CD1c-positive myeloid dendritic cell (primary cell): ENCODE measurements at regions not wholly inside any gene's neighbourhood (a gene's known extent, or its start where the extent isn't known, plus 50 kb on each side); places are given as distances from the start of the nearest gene placed in this dataset.

Experiments
- DNase-seq: peaks from one replicate; pipeline ENCODE4 v3.0.0-alpha.2; 2016; ENCODE audit errors: extremely low spot score

GRCh38 chr4:60173103-60173502 lies 1027.0 kb upstream of the ADGRL3 start:
- no peak for DNase-seq

- no peak for DNase-seq
Measured at GRCh38 chr4:60173718-60174117, 1026.4 kb upstream of the ADGRL3 start.

- DNase-seq: no peak
Measured at GRCh38 chr4:60175241-60175640, 1024.9 kb upstream of the ADGRL3 start.

DNA sequence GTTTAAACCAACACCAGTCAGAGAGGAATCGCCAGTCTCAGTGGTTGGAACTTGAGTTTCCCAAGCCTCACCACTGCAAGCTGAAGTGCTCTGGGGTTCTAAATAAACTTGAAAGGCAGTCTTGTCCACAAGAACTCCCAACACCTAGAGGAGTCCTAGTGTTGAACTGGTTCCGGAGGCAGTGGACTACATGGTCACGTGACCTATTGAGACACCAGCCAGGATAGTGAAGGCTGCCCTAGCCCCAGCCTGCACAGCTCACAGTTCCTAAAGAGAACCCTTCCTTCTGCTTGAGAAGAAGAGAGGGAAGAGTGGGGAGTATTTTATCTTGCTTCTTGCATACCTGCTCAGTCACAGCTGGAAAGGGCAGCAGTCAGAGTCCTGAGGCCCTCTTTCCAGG lies 1012.7 kb upstream of the ADGRL3 start:
- DNase-seq: no peak

- DNase-seq: no peak
Measured at GRCh38 chr4:60189286-60189685, 1010.8 kb upstream of the ADGRL3 start.

GRCh38 chr4:60194214-60194613 lies 1005.9 kb upstream of the ADGRL3 start:
- DNase-seq: no peak

- no peak for DNase-seq
Measured at GRCh38 chr4:60195256-60195655, 1004.9 kb upstream of the ADGRL3 start.

DNA sequence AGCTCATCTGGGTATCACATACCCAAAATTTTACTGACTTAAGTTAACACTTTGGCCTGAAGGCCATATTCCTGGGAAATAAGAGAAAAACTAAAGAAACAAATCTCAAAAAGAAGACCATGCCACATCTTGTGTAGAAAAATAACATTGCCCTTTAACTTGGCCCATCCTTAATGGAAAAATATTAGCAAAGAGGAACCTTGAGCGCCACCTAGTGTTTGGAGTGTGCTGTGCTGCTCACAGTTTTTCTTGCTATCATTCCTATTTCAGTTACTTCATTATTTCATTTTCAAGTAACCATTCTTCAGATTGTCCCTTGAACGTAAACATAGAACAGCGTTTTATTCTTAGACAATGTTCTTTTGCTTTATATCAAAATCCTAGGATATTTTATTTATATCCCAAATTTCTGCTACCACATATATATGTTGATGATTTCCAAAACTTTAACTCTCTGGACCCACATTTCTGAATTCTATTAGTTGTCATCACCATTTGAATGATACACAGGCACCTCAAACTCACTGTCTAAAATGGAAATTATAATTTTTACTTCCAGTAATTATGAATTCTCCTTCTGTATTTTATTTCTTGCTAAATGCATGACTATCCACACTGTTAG lies 999.0 kb upstream of the ADGRL3 start:
- DNase-seq: peak; percentile 58

GRCh38 chr4:60209588-60209987 lies 990.5 kb upstream of the ADGRL3 start:
- no peak for DNase-seq

- no peak for DNase-seq
Measured at GRCh38 chr4:60215906-60216305, 984.2 kb upstream of the ADGRL3 start.

DNA sequence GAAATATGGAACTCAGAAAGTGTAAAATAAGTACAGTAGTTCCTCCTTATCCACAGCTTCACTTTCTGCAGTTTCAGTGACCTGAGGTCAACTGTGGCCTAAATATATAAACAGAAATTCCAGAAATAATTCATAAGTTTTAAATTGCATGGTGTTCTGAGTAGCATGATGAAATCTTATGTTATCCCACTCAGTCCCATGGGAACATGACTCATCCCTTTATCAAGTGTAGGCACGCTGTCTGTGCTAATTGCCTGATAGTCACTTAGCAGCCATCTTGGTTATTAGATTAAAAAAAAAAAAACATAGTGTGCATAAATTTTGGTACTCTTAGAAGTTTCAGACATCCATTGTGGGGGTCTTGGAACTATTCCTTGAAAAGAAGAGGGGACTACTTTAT lies 983.4 kb upstream of the ADGRL3 start:
- DNase-seq: no peak

DNA sequence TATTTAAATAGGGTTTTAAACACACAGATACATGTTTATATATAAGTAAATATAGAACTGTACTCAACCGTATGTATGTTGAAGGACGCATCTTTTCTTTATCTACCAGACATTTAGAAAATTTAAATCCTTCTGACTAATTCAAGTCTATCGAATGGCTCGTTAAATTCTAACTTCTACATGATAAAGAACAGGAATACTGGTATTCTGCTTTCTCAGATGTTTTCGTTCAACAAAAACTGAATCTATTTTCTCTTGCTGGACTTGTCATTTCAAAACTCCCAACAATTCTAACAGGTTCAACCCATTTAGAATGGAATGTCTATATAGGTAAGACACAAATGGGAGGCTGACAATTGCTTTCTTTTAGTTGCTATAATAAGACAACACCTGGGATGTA lies 978.3 kb upstream of the ADGRL3 start:
- no peak for DNase-seq

GRCh38 chr4:60223208-60223923 lies 976.8 kb upstream of the ADGRL3 start:
- no peak for DNase-seq

GRCh38 chr4:60241866-60242265 lies 958.3 kb upstream of the ADGRL3 start:
- no peak for DNase-seq

DNA sequence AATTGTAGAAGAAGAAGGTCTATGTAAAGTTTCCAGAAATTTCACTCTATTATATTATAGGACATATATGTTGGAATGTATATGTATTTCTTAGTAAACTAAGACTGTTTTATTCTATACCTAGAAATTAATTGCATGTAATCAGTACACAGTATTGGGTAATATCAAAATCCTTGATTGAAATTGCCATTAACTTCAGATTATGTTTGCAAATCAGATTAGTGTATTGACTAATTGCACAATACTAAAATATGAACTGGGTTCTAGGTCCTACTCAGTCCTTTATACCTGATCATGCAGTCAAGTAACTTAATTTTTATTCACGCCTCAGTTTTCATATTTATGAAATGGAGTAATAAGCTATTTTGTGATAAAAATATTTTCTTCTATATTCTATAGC lies 950.3 kb upstream of the ADGRL3 start:
- DNase-seq: no peak

DNA sequence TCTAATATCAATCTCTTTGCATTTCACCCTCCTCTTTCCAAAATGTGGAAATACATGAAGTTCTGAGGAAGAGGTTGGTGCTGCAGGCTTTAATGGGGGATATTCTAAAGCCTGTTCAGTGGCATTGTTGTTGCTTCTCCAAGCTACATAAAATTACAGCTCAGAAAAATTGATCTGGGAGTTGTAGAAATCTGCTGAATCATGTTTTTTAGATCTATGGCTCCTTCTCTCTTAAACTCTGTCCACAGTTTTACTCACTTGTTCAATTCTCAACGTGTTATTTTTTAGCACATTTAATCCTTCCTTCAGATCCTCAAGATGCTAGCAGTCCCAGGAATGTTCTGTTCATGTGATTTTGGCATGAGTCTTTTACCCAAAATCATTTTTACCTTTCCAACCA lies 949.5 kb upstream of the ADGRL3 start:
- no peak for DNase-seq

DNA sequence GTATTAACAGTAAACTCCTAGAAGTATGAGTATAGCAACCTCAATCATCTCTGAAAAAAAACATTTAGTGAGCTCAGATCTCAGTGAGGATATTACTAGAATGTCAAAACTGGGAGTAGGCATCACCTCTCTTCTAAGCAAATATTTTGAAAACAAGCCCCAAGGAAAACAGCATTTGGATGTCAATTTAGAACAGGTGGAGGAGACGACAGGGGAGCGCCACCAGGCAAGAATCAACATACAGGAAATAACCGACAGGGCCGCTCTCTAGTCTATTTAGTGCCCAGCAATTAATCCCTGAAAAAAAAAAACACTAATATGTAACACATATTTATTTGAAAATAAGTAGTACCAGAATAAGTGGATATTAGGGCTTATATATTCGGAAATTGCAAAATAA lies 940.3 kb upstream of the ADGRL3 start:
- no peak for DNase-seq

DNA sequence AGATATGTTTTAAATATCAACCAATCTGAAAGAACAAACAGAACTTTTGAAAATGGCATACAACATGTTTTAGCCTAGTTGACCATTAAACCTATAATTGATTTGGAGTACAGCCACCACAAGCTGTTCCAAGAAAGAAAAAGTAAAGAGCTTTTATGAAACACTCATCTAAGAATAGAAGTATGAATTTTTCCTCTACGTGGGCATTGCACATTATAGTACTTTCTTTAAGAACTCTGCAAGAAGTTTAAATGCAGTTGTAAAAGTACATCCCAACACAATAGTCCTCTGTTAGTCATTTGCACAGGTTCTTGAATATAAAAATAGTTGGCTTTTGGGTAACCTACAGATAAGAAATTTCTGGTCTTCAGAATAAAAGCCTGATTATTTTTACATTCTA lies 933.6 kb upstream of the ADGRL3 start:
- no peak for DNase-seq

DNA sequence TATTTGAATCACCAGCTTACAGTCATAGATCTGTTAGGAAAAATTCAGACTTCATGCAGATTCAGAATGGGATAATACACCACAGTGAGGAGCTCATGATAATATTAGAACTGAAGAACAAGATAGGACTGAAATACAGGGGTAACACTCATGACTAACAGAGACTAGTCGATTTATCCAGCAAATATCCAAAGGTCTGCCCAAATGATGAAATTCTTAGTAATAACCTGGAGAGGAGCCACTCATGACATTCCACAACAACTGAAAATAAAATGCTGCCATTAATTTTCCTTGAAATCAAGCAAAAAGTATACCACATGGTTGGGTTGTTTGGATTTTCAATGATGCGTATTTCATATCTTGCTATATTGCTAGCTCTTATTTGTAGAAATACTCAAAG lies 903.7 kb upstream of the ADGRL3 start:
- no peak for DNase-seq

DNA sequence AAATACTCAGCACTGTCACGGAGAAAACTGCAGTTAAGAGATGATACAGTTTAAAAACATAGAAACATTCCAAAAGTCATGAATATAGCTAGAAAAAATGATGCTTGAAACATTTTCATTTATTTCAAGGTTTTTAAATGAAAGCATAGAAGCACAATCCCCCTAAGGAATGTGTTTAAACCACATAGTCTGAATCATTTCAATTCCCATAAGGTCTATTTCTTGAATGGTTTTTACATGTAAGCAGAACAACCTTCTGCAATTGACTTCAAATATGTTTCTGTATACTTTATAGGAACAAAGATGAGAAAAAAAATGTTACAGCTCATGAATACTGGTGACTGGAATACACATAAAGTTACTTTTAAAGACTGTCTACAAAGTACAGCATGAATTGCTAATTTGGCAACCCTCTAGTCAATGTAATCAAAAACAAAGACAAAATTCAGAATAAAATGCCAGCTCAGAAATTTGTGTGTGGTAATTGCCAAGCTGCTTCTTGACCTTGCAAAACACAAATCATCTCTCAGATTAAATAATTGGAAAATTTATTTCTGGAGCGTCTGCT lies 886.4 kb upstream of the ADGRL3 start:
- no peak for DNase-seq

DNA sequence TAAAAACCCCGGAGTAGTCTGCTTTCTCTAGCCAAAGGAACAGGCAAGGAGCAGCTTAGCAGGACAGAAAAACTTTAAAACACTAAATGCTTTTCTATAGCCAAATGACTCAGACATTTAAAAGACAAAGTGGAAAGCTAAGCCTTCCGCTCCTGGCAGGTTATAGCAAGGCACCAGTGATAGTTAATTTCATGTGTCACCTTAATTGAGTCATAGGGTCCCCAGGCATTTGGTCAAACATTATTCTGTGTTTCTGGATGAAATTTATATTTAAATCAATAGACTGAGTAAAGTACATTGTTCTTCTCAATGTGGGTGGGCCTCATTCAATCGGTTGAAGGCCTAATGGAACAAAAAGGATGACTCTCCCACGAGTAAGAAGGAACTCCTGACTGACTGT lies 885.7 kb upstream of the ADGRL3 start:
- DNase-seq: no peak

DNA sequence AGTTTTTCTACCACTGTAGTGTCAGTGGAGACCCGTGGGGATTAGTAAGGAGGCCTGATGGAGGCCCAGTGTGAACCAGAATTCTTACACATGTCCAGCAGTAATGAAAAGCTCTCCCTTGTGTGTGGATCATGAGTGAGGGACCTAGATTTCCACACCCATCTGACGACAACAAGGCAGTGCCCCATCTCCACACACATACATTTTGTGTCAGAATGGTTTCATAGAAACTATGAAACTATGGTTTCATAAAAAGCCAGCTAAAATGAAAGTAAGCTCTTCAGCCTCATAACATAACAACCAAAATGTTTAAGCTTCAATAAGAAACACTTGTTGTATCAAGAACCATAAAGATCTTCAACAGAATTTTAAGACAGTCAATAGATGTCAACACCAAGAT lies 884.5 kb upstream of the ADGRL3 start:
- no peak for DNase-seq

DNA sequence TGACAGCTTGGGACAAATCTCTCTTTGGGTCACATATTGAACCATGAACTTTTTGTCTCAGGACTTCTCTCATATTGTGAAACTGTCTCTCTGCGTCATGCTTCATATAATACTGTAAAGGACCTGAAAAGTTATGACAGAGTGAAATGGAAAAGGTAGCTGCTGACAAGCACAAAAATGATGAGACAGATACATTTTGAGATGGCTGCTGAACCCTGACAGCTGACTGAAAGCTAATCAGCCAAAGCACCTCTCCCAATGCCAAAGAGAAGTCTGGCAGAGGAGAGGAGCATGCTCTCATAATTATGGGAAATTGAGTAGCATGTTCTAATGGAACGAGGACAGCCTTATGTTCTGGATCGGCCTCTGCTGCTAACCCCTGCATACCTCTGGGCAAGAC lies 873.4 kb upstream of the ADGRL3 start:
- DNase-seq: no peak

- DNase-seq: no peak
Measured at GRCh38 chr4:60327651-60328050, 872.5 kb upstream of the ADGRL3 start.
